ENCODE measurements at regions not wholly inside any gene's neighbourhood (a gene's known extent, or its start where the extent isn't known, plus 50 kb on each side); places are given as distances from the start of the nearest gene placed in this dataset.

DNA sequence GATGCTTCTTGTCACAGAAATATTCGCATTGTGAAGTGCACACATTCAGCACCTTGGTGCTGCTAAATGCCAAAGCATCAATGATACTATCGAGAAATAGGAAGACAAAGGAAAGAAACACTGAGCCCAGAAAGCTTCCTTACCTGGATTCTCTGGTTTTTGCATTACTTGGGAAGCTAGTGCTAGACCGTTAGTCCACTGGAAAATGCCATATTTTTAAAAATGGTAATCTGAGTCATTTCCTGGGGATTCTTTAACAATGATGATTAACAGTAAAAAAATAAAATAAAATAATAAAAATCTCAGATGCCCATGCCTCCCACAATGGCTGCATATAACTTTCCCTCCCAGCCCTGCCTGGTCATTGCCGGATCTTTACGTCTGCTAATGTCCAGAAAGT, 420.1 kb upstream of the MGMT start:
- TF ChIP-seq POLR2A (IDR thresholded peaks at IDR 0.05) (no peak), EP300 (IDR thresholded peaks at IDR 0.05) (no peak)
- TF ChIP-seq, protein P1, sequence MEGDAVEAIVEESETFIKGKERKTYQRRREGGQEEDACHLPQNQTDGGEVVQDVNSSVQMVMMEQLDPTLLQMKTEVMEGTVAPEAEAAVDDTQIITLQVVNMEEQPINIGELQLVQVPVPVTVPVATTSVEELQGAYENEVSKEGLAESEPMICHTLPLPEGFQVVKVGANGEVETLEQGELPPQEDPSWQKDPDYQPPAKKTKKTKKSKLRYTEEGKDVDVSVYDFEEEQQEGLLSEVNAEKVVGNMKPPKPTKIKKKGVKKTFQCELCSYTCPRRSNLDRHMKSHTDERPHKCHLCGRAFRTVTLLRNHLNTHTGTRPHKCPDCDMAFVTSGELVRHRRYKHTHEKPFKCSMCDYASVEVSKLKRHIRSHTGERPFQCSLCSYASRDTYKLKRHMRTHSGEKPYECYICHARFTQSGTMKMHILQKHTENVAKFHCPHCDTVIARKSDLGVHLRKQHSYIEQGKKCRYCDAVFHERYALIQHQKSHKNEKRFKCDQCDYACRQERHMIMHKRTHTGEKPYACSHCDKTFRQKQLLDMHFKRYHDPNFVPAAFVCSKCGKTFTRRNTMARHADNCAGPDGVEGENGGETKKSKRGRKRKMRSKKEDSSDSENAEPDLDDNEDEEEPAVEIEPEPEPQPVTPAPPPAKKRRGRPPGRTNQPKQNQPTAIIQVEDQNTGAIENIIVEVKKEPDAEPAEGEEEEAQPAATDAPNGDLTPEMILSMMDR (IDR thresholded peaks at IDR 0.05), result no peak

Data from ovary (tissue), 3 donors.